Left lobe of liver (tissue), 2 donors: ENCODE measurements at regions not wholly inside any gene's neighbourhood (a gene's known extent, or its start where the extent isn't known, plus 50 kb on each side); places are given as distances from the start of the nearest gene placed in this dataset.
"Not testable (repeated sequence)": the region's sequence is repeated elsewhere in the genome, so short reads cannot be mapped to it uniquely, and the experiment has no call there.

Experiments
- ATAC-seq: fragments of 200-7000 bp; cut with Tn5 transposase; one replicate; pipeline ENCODE4 v1.9.1; 2020; ENCODE audit warnings: mild to moderate bottlenecking, moderate library complexity
- DNase-seq: peaks from one replicate; pipeline ENCODE4 v3.0.0-alpha.2; 2020; ENCODE audit warnings: low spot score
- donor health status: DM: no; HTN: no; CAD: no; lungs with moderate emphysema.
- donor health status: DM: no; HTN: yes; CAD: no.

DNA sequence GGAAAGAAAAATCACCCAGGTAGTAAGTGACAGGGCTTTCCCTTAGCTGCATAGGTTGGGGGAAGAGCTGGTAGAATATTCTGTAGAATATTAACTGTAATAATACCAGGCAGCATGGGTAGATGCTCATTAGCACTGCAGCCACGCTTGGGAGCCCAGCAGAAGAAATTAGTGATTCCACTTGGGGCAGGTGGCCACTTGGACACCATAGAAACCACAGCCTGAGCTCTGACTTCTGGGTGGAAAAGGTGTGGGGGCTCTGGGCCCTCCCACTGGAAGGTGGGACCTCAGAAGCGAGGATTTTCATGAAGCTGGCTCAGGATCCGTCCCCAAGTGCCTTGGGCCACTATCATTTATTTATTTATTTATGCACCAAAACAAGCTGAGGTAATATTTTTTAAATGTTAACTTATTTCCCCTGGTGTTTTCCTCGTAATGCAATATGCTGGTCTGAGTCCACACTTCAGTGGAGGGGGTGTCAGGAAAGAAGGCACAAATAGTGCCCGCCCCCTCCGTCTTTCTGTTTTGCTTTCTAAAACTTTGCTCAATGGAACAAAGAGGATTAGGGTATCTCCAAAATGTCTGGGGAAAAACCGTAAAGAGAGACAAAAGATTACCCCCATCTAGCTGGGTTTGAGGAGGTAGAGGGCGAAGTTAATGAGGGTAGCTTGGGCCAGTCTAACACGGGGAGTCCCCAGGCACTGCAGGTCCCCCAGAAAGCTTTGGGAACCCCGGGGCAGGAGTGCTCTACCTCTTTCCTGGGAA, 75.2 kb upstream of the GADD45A start:
- ATAC-seq (no peak), DNase-seq (no peak)

DNA sequence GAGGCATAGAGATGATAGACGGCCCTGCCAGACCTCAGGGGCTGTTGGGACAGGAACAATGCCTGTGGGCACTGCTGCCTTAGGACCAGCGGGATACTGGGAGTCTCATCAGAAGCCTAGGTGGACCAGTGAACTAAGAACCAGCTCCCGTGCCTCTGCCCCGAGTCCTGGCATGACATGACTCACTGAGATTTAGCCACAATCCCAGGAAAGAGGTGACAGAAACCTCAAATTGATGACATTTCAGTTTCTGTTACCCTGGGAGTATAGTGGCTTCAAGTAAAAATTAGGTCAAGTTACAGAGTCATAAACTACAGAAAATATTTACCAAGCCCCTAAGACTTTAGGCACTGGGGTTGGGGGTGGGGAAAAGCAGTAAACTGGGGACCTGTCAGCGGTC, 74.6 kb upstream of the GADD45A start:
- ATAC-seq = no peak
- no peak for DNase-seq

DNA sequence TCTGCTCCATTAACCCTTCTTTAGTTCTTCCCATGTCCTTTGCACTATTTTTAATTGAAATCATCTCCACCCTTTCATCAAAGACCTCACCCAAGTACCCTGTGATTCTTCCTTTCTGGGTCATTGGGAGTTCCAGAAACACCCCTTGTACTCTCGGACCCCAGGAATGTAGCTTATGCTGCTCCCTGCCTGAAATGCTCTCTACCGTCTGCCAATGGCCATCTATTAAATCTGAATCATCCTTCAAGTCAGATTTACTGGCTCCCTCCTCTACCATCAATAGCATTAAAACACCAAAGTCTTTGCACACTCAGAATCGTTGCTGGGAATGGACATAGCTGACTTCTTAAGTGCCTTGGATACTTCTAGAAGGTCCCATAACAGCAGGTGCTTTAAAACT, 73.2 kb upstream of the GADD45A start:
- no peak for ATAC-seq
- DNase-seq = no peak

DNA sequence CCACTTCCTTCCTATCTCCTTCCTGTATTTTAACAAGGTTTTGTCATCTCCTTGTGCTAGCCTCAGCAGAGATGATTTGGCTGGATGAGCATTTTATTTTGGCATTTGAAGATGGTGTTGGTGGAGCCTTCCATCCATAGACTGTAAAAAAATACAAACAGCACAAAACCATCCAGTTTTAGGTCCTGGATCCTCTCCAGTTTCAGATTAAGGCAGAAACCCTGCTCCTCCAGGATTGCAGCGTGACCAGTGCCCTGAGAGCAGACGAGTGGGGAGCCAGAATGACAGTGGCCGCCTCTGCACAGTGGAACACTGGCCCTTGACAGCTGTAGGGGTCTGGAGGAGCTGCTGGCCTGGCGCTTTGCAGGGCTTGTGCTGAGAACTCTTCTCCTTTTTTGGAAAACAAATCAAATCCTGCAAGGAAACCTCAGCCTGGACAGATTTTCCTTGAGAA, 72.2 kb upstream of the GADD45A start:
- peak; percentile 33 for ATAC-seq
- DNase-seq = peak; percentile 18

DNA sequence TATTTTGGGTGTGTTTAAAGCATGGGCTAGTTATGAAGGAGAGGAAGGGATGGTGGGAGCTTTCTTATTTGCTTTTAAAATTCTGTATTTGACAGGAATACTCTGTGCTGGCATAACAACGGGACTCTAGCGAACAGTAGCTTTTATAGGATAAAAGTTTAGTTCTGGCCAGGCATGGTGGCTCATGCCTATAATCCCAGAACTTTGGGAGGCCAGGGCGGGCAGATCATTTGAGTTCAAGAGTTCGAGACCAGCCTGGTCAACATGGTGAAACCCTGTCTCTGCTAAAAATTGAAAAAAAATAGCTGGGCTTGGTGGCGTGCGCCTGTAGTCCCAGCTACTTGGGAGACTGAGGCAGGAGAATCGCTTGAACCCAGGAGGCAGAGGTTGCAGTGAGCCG, 71.5 kb upstream of the GADD45A start:
- DNase-seq, ATAC-seq: not testable (repeated sequence)

DNA sequence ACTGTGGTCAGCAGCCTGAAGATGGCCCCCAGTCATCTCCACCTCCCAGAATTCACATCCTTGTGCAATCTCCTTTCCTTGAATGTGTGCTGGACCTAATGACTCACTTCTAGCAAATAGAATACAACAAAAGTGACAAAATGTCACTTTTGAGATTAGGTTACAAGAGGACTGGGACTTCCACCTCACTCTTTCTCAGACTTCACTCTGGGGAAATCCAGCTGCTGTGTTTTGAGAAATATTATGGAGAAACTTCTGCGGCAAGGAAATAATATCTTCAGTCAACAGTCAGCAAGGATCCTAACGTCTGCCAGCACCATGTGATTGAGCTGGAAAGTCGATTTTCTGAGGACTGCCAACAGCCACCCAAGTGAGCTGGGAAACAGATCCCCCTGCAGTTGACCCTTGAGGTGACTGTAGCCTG, 70.5 kb upstream of the GADD45A start:
- ATAC-seq (no peak), DNase-seq (no peak)

DNA sequence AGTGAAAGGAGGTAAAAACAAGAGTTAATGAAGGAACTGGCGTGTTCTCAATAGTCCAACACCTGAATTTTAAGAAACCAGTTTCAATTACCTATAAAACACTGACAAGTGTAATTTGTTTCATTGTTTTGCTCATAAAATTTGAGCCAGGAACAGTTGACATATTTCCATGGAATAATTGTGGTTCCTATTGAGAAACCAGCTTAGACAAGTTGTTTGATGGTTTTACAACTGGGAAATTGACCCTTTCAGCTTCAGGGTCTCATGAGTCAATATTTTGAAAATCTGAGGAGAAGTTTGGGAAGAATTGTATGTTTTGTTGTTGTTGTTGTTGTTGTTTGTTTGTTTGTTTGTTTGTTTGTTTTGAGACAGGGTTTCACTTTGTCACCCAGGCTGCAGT, 69.1 kb upstream of the GADD45A start:
- ATAC-seq = no peak
- DNase-seq = no peak

DNA sequence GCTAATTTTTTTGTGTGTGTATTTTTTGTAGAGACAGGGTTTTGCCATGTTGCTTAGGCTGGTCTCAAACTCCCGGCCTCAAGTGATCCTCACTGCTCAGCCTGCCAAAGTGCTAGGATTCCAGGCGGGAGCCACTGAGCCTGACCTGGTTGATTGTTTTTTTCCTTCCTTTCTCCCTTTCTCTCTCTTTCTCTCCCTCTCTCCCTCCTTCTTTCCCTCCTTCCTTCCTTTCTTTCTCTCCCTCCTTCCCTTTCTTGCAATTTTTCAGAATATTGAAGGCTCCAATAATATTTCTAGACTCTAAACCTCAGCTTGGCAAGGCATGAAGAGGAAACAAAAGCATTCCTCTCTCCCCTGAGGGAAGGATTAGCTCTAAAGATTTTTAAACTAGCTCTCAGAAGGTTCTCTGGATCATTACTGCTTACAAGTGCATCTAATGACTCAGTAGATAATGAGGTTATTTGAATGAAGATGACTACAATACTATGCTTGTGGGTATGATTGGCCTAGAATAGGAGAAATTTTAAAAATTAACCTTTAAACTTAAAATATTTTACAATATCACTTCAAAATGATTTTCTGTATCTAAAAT, 68.5 kb upstream of the GADD45A start:
- ATAC-seq (no peak), DNase-seq (no peak)

DNA sequence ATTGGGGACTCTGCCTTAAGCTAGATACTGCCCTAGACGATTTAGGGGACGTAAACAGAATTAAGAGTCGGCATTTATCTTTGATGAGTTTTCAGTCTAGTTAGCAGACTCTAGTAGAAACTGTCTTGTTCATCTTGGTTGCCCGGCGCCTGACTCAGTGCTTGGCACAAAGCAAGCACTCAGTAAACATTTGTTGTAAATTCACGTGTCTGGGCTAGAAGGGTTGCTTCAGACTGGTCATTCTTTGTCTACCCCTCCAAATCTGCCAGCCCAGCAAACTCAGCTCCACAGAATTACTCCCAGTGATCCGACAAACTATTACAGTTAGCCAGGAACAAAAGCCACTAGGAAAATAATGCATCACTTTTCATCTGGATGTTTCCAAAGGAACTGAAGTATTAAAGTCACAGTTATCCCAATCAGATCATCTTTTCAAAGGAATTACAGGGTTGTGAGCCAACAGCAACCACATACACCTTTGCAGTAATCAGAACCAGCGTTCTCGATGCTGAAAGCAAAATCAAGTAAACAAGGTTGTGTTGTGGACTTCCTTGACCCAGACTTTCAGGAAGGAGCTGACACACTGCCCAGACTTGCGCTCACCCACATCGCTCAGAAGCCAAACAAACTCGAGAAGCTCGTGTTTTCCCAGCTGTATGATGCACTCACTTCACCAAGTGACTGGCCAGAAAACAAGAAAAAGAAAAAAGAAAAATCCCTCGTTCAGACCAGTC, 66.5 kb upstream of the GADD45A start:
- DNase-seq = no peak
- ATAC-seq = peak; percentile 80

DNA sequence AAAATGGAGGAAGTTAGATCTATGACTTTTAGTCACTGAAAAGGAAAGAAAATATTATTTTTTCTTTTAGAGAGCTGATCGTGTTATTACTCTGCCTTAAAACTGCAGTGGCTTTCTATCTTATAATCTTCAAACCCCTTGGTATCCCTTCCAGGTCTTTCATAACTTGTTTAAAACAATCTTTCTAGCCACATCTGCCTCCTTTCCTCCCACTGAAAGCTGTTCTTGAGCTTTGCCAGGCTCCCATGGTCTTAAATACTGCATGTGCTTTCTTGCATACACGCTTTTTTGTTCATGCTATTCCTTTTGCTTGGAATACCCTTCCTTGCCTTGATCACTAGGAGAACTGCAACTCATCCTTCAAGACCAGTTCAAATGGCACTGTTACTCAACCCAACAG, 65.9 kb upstream of the GADD45A start:
- DNase-seq (no peak), ATAC-seq (no peak)

DNA sequence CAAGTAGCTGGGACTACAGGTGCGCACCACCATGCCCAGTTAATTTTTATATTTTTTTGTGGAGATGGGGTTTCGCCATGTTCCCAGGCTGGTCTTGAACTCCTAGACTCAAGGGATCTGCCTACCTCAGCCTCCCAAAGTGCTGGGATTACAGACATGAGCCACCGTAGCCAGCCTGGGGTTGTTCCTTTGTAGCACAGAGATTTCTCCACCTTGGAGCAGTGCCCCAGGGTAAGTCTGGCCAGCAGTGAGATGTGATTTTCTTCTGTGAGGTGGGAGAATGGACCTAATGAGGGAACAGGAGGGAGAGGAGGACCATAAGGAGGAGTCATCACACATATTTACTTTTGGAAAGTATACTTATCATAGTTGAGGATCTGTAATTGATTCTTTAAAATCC, 61.1 kb upstream of the GADD45A start:
- DNase-seq = no peak
- no peak for ATAC-seq

DNA sequence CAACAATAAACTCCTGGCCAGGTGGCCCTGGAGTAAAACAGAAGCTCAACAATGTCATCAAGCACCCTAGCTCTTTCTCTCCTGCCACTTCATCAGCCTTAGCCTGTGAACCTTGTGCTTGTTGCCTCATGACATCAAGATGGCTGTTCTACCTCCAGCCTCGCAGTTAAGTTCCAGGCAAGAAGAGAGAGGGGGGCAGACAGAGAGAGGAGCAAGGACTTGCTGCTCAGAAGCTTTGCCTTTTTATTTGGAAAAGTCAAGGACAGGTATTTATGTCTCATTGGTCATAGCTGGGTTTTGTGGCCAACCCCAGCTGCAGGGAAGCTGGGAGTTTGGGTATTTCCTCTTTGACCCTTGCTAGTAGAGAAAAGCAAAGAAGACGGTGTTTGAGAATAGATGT, 60.3 kb upstream of the GADD45A start:
- no peak for DNase-seq
- no peak for ATAC-seq

DNA sequence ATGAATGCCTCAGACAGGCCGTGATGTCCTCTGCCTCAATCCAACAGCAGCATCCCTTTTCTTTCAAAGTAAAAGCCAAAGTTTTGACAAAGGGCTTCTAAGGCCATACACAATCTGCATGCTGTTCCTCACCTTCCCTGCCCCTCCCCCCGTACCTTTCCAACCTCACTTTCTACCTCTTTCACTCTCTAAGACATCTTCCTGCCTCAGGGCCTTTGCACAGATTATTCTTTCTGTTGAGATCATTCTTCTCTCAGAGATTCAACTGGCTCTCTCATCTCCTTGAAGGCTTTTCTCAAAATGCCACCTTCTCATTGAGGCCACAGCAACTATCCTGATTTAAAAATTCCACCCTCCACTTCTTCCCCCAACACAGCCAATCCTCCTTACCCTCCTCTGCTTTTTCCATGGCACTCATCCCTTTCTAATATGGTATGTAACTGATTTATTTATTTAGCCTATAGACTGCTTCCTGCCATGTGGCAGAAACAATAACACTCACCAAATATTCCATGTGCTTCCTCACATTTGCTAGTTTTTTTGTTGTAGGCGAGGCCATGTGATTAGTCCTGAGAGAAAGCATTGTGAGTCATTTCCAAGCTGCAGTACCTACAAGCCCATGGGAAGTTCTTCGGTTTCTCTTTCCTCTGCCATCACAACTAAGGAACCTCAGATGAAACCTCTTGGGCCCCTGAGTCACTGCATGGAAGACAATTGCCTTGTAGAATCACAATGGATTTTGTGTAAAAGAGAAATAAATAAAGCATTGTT, 58.7 kb upstream of the GADD45A start:
- DNase-seq (no peak), ATAC-seq (no peak)

DNA sequence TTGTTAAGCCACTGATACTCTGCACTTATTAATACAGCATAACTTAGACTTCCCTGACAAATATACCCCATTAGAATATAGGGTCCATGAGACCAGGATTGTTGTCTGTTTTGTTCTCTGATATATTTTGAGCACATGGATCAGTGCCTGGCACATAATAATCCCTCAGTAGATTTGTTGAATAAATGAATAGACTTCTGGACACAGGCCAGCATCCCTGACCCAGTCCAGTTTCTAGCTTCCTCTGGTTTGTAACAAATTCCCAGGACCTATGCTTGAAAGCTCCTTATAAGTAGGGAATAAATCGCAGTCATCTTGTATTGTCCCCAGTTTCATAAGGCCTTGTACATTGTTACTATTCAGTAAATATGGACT, 58.2 kb upstream of the GADD45A start:
- ATAC-seq = no peak
- no peak for DNase-seq

DNA sequence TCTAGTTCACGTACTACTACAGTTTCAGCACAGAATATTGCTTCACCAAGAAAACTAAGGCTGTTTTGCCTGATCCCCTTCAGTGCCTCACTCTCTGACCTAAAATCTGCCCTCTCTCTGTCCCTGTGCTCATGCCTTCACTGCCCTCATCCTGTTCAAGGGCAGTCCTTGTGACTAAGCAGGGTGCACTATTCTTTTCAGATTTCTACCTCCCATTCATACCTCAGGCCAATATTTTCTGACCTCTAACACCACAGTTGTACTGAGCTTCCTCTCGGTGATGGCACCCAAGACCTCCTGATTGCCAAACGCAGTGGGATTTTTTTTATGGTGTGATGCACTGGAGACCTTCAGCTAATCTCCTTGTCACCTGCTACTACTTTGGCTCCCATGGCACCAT, 57.7 kb upstream of the GADD45A start:
- DNase-seq (no peak), ATAC-seq (no peak)

DNA sequence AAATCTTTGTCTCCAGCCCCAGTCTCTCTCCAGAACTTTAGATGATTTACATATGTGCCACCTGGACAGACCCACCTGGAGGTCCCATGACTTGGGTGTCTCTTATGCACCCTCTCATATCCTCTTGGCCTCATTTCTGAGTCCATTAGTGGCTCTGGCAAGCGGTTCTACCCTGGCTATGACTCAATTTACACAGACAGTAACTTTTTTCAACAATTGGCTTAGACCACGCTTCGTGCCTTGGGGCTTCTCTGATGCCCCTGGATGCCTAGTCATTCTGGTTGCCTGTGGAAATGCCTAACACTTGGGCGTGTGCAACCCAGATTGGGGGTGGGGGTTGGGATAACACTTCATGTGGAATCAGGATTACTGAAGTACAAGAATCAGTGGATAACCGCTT, 57.1 kb upstream of the GADD45A start:
- DNase-seq (no peak), ATAC-seq (no peak)

DNA sequence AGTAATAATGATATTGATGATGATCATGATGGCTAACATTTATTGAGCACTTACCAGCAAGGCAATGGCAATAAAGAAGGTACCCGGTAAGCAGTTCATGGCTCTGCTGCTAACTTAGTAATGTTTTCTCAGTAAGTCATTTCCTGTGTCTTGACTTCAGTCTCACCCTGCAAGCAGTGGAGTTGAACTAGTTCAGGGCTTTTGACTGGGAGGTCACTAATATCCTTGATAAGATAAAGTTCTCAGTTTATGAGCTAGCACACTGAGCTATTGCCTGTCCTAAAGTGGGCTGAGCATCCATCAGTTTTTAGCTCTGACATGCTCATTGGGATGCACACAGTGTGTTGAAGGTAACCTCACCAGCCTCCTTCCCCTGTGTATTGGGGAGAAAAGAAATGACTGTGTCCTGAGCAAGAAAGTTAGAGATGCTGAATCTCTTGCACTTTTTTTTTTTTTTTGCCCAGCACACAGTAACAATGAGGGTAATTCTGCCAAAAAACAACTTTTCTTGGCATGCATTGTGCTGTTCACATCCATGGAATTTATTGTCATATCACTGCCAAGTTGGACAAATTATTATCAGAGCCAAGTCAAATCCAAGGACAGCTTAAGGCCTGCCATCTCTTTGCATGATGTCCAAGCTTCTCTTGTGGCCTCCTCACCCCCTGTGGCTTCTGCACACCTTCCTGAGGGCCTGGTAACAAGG, 55.5 kb upstream of the GADD45A start:
- DNase-seq (no peak), ATAC-seq (no peak)

DNA sequence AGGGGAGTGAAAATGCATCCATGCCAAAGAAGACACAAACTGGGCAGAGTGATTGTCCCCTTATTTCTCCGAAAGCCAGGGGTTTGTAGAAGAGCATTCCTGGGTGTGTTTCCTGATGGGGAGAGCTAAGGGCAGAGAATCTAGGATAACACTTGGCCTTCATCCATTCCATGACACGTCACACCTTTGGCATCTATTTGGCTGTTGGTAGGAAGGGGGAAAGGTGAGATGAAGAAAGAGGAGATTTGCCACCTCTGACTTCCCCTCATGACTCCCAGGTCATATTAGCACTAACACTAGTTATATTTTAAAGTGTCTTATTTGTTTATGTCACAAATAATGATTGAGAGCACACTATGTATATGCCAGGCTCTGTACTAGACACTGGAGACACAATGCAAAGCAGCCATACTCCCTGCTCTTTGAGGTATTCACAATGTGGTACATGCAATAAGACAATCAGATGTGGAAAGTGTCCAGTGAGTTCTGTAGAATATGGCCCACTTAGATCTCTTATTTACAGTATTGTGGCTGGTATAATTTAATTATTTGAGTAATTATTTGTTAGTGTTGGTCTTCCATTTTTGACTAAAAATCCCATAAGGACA, 54.5 kb upstream of the GADD45A start:
- no peak for ATAC-seq
- no peak for DNase-seq

DNA sequence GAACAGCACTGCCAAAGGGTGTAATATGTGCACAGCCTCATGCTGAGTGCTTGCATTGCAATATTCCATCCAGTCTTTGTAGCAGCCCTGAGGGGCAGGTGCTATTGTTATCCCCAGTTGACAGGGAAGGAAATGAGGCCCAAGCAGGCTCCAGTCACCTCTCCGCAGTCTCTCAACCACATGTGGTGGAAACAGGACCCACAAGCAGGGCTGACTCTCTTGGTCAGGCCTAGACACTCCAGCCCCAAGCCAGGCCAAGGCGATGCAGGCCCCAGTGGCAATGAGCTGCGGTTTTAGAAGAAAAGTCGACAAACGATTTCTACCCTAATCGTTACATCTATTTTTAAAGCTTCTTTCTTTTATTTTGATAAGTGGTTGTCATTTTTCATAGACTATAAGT, 52.6 kb upstream of the GADD45A start:
- no peak for DNase-seq
- ATAC-seq = peak; percentile 6
